ENCODE measurements at regions not wholly inside any gene's neighbourhood (a gene's known extent, or its start where the extent isn't known, plus 50 kb on each side); places are given as distances from the start of the nearest gene placed in this dataset.
"Not testable (repeated sequence)": the region's sequence is repeated elsewhere in the genome, so short reads cannot be mapped to it uniquely, and the experiment has no call there.

DNA sequence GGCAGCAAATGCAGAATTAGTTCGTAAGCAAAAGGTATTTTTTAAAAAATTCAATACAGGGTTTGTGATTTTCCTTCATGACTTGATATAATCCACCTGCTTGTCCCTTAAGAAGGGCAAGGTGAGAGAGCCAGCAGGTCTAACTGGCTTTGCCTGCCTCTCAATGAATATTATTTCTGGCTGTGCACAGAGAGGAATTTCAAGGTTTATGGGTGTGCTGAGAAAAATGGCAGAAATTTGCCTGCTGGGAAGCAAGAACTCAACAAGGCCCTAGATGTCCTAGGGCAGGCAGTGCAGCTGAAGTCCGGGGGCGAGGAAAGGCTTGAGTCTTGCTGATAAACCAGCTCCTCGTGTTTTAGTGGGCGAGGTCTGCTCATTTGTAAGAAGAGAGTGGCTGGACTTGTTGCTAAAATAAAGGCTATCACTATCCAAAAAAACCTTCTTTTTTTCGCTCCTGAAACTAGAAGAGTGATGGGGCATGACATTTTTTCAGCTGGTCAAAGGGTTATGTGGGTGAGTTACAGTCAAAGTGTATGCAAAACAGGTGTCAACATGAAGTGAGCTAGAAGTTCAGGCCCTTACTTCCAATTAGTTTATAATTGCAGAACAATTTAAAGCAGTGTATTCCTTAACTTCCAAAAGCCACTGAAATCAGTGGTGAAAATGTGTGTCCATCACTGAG is 385.8 kb upstream of the KLF6 start:
- Histone ChIP-seq H3K36me3 (ENCODE audit: control insufficient read depth, insufficient read depth, low read length) (no peaks in the 10 kb centered on the region), H3K4me1 (ENCODE audit: control insufficient read depth, insufficient read depth, low read length) (no peaks in the 10 kb centered on the region), H3K27ac (ENCODE audit: low read length) (no peak overlapping the region), H3K27me3 (ENCODE audit: control insufficient read depth, insufficient read depth, low read length) (no peaks in the 10 kb centered on the region), H3K9me3 (ENCODE audit: control insufficient read depth, insufficient read depth, low read length) (no peaks in the 10 kb centered on the region), H3K4me3 (ENCODE audit: low read length) (no peak overlapping the region)
- no CpG with 5 or more reads among the region's 6 CpGs for WGBS (ENCODE audit: insufficient coverage, insufficient read length)
- no peak for DNase-seq (ENCODE audit: low read depth, low spot score)

DNA sequence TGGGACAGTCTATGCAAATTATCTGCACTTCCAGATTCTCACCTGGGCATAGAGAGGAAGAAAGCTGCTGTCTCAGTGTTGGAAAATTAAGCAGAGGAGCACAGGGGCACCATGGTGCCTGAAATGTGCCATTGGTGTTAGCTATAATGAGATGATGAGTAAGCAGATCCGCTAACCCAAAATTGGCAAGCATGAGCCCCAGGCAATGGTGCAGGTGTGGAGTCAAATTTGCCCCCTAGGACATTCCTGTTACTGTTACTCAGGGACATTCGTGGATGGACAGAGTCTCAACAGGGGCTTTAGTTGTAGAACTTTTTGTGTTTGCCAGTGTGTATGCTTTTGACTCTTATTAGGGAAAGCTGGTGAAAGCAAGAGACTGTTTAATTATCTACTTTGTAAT is 385.2 kb upstream of the KLF6 start:
- Histone ChIP-seq H3K27ac (ENCODE audit: low read length) (no peak overlapping the region), H3K4me1 (ENCODE audit: control insufficient read depth, insufficient read depth, low read length) (no peaks in the 10 kb centered on the region), H3K36me3 (ENCODE audit: control insufficient read depth, insufficient read depth, low read length) (no peaks in the 10 kb centered on the region), H3K4me3 (ENCODE audit: low read length) (no peak overlapping the region), H3K27me3 (ENCODE audit: control insufficient read depth, insufficient read depth, low read length) (no peaks in the 10 kb centered on the region), H3K9me3 (ENCODE audit: control insufficient read depth, insufficient read depth, low read length) (no peaks in the 10 kb centered on the region)
- no peak for DNase-seq (ENCODE audit: low read depth, low spot score)
- WGBS (ENCODE audit: insufficient coverage, insufficient read length), result no CpG with 5 or more reads among the region's 2 CpGs

DNA sequence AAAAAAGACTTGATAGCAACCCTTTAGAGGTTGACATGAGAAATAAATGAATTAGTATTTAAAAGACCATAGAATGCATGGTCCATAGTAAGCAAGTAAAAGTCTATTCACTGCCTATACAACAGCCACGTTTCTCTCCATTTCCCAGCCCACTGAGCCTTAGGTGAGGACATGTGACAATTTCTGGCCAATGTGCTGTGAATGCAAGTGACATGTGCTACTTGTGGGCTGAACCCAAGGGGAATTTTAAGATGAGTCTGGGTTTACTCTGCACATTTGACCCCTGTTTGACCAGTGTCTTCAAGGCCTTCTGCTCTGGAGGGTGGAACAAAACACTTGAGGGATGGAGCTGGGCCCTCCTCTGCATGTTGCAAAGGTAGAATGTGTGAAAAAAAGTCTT is 384.4 kb upstream of the KLF6 start:
- Histone ChIP-seq H3K27me3 (ENCODE audit: control insufficient read depth, insufficient read depth, low read length) (no peaks in the 10 kb centered on the region), H3K4me3 (ENCODE audit: low read length) (no peak overlapping the region), H3K36me3 (ENCODE audit: control insufficient read depth, insufficient read depth, low read length) (no peaks in the 10 kb centered on the region), H3K4me1 (ENCODE audit: control insufficient read depth, insufficient read depth, low read length) (no peaks in the 10 kb centered on the region), H3K9me3 (ENCODE audit: control insufficient read depth, insufficient read depth, low read length) (no peaks in the 10 kb centered on the region), H3K27ac (ENCODE audit: low read length) (no peak overlapping the region)
- no CpG with 5 or more reads among the region's 1 CpG for WGBS (ENCODE audit: insufficient coverage, insufficient read length)
- DNase-seq (ENCODE audit: low read depth, low spot score), result no peak

DNA sequence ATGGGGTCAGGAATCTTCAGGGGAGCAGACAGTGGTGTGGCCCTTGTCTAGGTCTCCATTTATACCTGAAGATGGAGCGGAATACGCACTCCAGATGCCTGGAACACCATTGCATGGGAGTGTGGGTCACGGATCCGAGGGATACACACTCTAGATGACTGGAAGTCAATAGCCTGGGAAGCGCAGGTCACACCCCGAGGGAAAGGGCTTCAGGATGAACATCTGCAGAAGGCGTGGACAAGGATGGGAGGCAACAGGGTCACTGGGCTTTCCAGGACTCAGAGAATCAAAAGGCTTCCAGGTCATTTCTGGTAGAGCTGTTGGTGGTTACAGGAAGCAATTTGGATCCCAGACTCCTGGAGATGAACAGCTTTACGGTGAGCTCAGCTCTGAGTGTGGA is 382.2 kb upstream of the KLF6 start:
- H3K9me3 ChIP-seq (ENCODE audit: control insufficient read depth, insufficient read depth, low read length), result no peaks in the 10 kb centered on the region
- H3K27me3 ChIP-seq (ENCODE audit: control insufficient read depth, insufficient read depth, low read length), result no peaks in the 10 kb centered on the region
- no peak for DNase-seq (ENCODE audit: low read depth, low spot score)
- H3K36me3 ChIP-seq (ENCODE audit: control insufficient read depth, insufficient read depth, low read length), result no peaks in the 10 kb centered on the region
- H3K27ac ChIP-seq (ENCODE audit: low read length), result no peak overlapping the region
- no peak overlapping the region for H3K4me3 ChIP-seq (ENCODE audit: low read length)
- H3K4me1 ChIP-seq (ENCODE audit: control insufficient read depth, insufficient read depth, low read length), result no peaks in the 10 kb centered on the region
- no CpG with 5 or more reads among the region's 8 CpGs for WGBS (ENCODE audit: insufficient coverage, insufficient read length)

DNA sequence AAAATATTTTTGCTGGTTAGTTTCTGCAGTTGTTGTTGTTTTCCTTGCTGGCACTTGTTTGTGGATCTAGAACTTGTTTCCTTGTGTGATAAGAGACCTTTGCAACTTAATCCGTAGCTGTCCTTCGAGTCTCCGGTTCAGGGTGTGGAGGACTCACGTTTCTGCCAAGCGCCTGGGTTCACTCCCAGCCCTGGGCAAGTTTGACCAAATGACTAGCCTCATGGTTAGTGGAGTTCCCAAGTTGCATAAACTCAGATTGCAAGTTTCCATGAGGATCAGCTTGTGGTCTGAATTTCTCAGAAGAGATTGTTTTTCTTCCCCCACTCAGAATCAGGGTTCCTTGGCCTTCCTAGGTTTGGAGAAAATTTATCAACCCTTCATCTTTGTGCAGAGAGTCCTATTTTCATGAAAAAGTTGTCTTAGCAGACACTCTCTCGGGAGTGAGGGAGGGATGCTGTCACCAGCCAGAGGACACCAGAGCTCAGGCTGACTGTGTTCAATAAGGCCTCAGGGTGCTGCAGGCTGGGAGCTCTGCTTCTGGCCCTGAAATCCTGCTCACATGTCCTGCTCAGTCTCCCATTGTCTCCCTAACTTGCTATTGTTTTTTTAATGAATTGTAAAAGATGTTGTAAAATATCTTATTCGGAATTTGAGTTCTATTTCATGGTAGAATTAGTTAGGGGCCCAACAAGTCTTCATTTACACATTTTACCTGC is 377.7 kb upstream of the KLF6 start:
- no peak for DNase-seq (ENCODE audit: low read depth, low spot score)
- no peak overlapping the region for H3K27ac ChIP-seq (ENCODE audit: low read length)
- no peaks in the 10 kb centered on the region for H3K36me3 ChIP-seq (ENCODE audit: control insufficient read depth, insufficient read depth, low read length)
- no peaks in the 10 kb centered on the region for H3K9me3 ChIP-seq (ENCODE audit: control insufficient read depth, insufficient read depth, low read length)
- no peaks in the 10 kb centered on the region for H3K27me3 ChIP-seq (ENCODE audit: control insufficient read depth, insufficient read depth, low read length)
- no CpG with 5 or more reads among the region's 7 CpGs for WGBS (ENCODE audit: insufficient coverage, insufficient read length)
- no peaks in the 10 kb centered on the region for H3K4me1 ChIP-seq (ENCODE audit: control insufficient read depth, insufficient read depth, low read length)
- no peak overlapping the region for H3K4me3 ChIP-seq (ENCODE audit: low read length)

DNA sequence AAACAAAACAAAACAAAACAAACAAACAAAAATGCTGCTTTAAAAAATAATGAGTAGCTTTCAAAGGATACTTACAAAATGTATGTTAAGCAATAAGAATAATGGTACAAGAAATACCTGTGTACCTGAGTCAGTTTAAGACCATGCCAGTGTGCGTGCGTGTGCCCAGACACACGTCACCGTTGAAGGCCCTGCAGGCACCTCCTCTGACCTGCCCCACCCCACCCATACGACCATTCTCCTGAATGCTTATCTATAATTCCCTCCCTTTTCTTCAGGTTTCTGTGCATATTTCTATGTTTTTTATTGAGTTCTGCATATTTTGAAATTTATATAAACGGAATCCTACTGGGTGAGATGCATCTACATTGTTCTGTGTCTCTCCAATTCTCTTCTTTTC is 374.2 kb upstream of the KLF6 start:
- no peaks in the 10 kb centered on the region for H3K9me3 ChIP-seq (ENCODE audit: control insufficient read depth, insufficient read depth, low read length)
- no peaks in the 10 kb centered on the region for H3K4me1 ChIP-seq (ENCODE audit: control insufficient read depth, insufficient read depth, low read length)
- no peak for DNase-seq (ENCODE audit: low read depth, low spot score)
- WGBS (ENCODE audit: insufficient coverage, insufficient read length), result no CpG with 5 or more reads among the region's 6 CpGs
- H3K4me3 ChIP-seq (ENCODE audit: low read length), result no peak overlapping the region
- no peaks in the 10 kb centered on the region for H3K36me3 ChIP-seq (ENCODE audit: control insufficient read depth, insufficient read depth, low read length)
- H3K27me3 ChIP-seq (ENCODE audit: control insufficient read depth, insufficient read depth, low read length), result no peaks in the 10 kb centered on the region
- no peak overlapping the region for H3K27ac ChIP-seq (ENCODE audit: low read length)

DNA sequence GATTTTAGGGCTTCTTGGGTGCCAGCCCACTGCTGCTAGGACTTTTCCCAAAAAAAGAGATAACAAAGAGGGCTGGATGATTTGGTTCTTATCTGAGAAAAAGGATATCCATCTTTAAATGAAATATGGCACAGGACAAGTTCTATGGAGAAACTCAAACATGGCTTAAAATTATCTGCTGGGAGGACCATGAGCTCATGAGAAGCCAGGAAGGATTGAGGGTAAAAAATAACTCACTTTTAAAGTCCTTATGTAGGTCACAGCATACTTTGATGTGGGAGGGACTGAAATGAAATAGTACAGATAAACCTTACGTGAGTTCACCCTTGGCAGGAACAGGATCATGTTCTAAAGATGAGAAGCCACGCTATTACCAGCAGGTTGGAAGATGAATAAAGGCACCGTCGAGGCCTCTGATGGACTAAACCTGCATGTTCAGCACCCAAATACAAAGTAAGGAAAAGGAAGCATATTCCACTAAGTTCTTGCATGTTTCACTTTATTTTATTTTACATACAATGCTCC is 369.2 kb upstream of the KLF6 start:
- WGBS (ENCODE audit: insufficient coverage, insufficient read length), result no CpG with 5 or more reads among the region's 4 CpGs
- no peak for DNase-seq (ENCODE audit: low read depth, low spot score)
- H3K4me3 ChIP-seq (ENCODE audit: low read length), result no peak overlapping the region
- H3K4me1 ChIP-seq (ENCODE audit: control insufficient read depth, insufficient read depth, low read length), result no peaks in the 10 kb centered on the region
- no peaks in the 10 kb centered on the region for H3K27me3 ChIP-seq (ENCODE audit: control insufficient read depth, insufficient read depth, low read length)
- H3K36me3 ChIP-seq (ENCODE audit: control insufficient read depth, insufficient read depth, low read length), result no peaks in the 10 kb centered on the region
- H3K9me3 ChIP-seq (ENCODE audit: control insufficient read depth, insufficient read depth, low read length), result no peaks in the 10 kb centered on the region
- H3K27ac ChIP-seq (ENCODE audit: low read length), result no peak overlapping the region

DNA sequence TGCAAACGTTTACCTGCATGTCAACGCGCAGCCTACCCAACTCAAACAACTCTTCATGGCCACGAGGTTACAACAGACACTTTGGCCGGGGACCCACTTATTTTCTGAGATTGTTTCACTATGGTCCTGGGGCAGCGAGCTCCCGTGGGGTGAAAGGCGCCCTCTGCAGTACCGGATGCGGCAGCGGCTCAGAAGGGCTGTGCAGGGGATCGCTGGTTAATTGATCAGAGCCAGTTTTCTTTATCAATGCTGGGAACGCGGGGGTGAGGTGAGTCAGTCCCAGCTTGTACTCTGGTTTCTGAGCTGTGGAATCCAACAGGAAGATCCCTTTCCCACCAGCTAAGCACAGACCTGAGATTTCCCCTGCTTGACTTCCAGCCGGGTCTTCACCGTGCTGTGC is 366.5 kb upstream of the KLF6 start:
- no peak overlapping the region for H3K27ac ChIP-seq (ENCODE audit: low read length)
- no peaks in the 10 kb centered on the region for H3K36me3 ChIP-seq (ENCODE audit: control insufficient read depth, insufficient read depth, low read length)
- no peaks in the 10 kb centered on the region for H3K9me3 ChIP-seq (ENCODE audit: control insufficient read depth, insufficient read depth, low read length)
- peak; percentile 16 for DNase-seq (ENCODE audit: low read depth, low spot score)
- no peak overlapping the region for H3K4me3 ChIP-seq (ENCODE audit: low read length)
- no peaks in the 10 kb centered on the region for H3K4me1 ChIP-seq (ENCODE audit: control insufficient read depth, insufficient read depth, low read length)
- no CpG with 5 or more reads among the region's 16 CpGs for WGBS (ENCODE audit: insufficient coverage, insufficient read length)
- no peaks in the 10 kb centered on the region for H3K27me3 ChIP-seq (ENCODE audit: control insufficient read depth, insufficient read depth, low read length)

DNA sequence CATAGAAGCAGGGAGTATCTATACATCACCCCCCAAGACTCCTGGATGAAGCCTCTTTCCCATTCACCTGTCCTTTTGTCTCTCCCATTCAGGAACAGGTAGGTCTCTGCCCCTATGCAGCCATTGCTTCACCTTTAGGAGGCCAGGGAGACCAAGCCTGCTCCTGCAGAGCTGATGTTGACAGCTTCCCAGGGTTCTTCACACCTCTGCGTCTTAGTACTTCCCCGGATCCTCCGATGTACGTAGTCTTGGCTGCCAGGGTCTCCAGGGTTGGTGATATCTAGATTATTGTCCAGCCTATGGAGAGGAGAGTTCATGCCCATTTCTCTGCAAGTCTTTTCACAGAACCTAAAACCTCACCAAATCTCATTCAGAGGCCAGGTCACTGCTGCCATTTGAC is 365.7 kb upstream of the KLF6 start:
- no peaks in the 10 kb centered on the region for H3K36me3 ChIP-seq (ENCODE audit: control insufficient read depth, insufficient read depth, low read length)
- H3K4me1 ChIP-seq (ENCODE audit: control insufficient read depth, insufficient read depth, low read length), result no peaks in the 10 kb centered on the region
- H3K9me3 ChIP-seq (ENCODE audit: control insufficient read depth, insufficient read depth, low read length), result no peaks in the 10 kb centered on the region
- no peaks in the 10 kb centered on the region for H3K27me3 ChIP-seq (ENCODE audit: control insufficient read depth, insufficient read depth, low read length)
- no peak for DNase-seq (ENCODE audit: low read depth, low spot score)
- no peak overlapping the region for H3K27ac ChIP-seq (ENCODE audit: low read length)
- no peak overlapping the region for H3K4me3 ChIP-seq (ENCODE audit: low read length)
- no CpG with 5 or more reads among the region's 4 CpGs for WGBS (ENCODE audit: insufficient coverage, insufficient read length)

DNA sequence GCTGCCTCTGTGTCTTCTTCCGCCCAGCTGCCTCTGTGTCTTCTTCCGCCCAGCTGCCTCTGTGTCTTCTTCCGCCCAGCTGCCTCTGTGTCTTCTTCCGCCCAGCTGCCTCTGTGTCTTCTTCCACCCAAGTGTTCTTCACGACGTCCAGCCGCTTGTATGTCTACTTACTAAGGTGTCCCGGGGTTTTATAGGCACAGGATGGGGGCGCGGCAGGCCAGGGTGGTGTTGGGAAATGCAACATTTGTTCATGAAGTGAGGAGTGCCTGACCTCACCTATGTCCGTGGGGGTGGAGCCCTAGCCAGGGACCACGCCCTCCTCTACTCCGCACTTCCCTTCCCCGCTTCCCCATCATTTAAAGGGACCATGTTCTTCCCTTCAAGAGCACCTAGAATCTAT is 364.5 kb upstream of the KLF6 start:
- H3K4me3 ChIP-seq (ENCODE audit: low read length); H3K4me1 ChIP-seq (ENCODE audit: control insufficient read depth, insufficient read depth, low read length); H3K27me3 ChIP-seq (ENCODE audit: control insufficient read depth, insufficient read depth, low read length); DNase-seq (ENCODE audit: low read depth, low spot score); H3K9me3 ChIP-seq (ENCODE audit: control insufficient read depth, insufficient read depth, low read length); H3K36me3 ChIP-seq (ENCODE audit: control insufficient read depth, insufficient read depth, low read length); H3K27ac ChIP-seq (ENCODE audit: low read length): not testable (repeated sequence)
- WGBS (ENCODE audit: insufficient coverage, insufficient read length), result no CpG with 5 or more reads among the region's 14 CpGs

DNA sequence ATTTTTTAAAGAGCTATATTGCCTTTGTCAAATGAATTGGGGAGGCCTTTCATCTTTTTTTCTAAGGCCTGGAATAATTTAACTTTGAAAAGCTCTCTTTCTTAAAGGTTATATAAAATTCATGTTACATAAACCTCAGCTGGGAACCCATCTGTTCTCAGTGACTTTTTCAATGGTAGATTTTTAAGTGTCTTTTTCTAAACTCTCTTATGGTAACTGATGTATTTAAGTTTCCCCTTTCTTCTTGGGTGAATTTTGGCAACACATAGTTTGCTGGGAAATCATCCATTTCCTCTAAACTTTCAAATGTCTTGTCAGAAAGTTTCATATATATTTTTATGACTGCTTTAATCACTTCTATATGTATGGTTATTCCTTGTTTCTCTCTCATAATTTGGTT is 362.2 kb upstream of the KLF6 start:
- Histone ChIP-seq H3K4me3 (ENCODE audit: low read length) (no peak overlapping the region), H3K27ac (ENCODE audit: low read length) (no peak overlapping the region), H3K36me3 (ENCODE audit: control insufficient read depth, insufficient read depth, low read length) (no peaks in the 10 kb centered on the region), H3K27me3 (ENCODE audit: control insufficient read depth, insufficient read depth, low read length) (no peaks in the 10 kb centered on the region), H3K4me1 (ENCODE audit: control insufficient read depth, insufficient read depth, low read length) (no peaks in the 10 kb centered on the region), H3K9me3 (ENCODE audit: control insufficient read depth, insufficient read depth, low read length) (no peaks in the 10 kb centered on the region)
- DNase-seq (ENCODE audit: low read depth, low spot score), result no peak
